Left lung (tissue), 4 donors: ENCODE measurements at regions not wholly inside any gene's neighbourhood (a gene's known extent, or its start where the extent isn't known, plus 50 kb on each side); places are given as distances from the start of the nearest gene placed in this dataset.

Experiments used
- ATAC-seq: fragments of 200-7000 bp; cut with Tn5 transposase; one replicate; pipeline ENCODE4 v1.9.1; 2020; ENCODE audit warnings: moderate library complexity
- DNase-seq, 4 donors: peaks; one replicate each; pipeline ENCODE4 v3.0.0-alpha.2; 2013 to 2020
- H3K27ac ChIP-seq, 2 donors: fragments of 200-600 bp; sonication (generic) in 1 of 2; one replicate each; pipeline versions ENCODE4 v1.5.0 to v1.8.0; 2020 to 2021
- H3K27me3 ChIP-seq, 2 donors: fragments of 200-600 bp; sonication (generic) in 1 of 2; one replicate each; pipeline versions ENCODE4 v1.5.0 to v1.8.0; 2020 to 2021
- H3K36me3 ChIP-seq, 2 donors: fragments of 200-600 bp; sonication (generic) in 1 of 2; one replicate each; pipeline versions ENCODE4 v1.5.0 to v1.8.0; 2020 to 2021
- H3K4me1 ChIP-seq, 2 donors: fragments of 200-600 bp; one replicate each; pipeline ENCODE4 v1.8.0; 2021
- H3K4me3 ChIP-seq, 2 donors: fragments of 200-600 bp; sonication (generic) in 1 of 2; one replicate each; pipeline versions ENCODE4 v1.5.0 to v1.8.0; 2020 to 2021; ENCODE audit warnings: mild to moderate bottlenecking in 1 of 2
- H3K9me3 ChIP-seq, 2 donors: fragments of 200-600 bp; sonication (generic) in 1 of 2; one replicate each; pipeline versions ENCODE4 v1.5.0 to v1.8.0; 2020 to 2021
- intact Hi-C, 2 donors: fragments of 100-400 bp; cut with DNase I; formaldehyde crosslinking; loops; one replicate each; pipeline versions ENCODE4 v1.11.2 to v1.14.2; 2022
- TF ChIP-seq, protein P1 (sequence below), 2 donors: fragments of 200-600 bp; sonication (generic) in 1 of 2; IDR thresholded peaks; one replicate each; pipeline versions ENCODE4 v1.5.0 to v1.8.0; 2021; ENCODE audit warnings: antibody characterized with exemption in 2 of 2
- donor health status: DM: no; HTN: yes; CAD: no.
- donor health status: DM: no; HTN: no; CAD: no.

GRCh38 chr4:176534566-176534965, 214.8 kb downstream of the SPCS3 start:
- TF ChIP-seq, protein P1, sequence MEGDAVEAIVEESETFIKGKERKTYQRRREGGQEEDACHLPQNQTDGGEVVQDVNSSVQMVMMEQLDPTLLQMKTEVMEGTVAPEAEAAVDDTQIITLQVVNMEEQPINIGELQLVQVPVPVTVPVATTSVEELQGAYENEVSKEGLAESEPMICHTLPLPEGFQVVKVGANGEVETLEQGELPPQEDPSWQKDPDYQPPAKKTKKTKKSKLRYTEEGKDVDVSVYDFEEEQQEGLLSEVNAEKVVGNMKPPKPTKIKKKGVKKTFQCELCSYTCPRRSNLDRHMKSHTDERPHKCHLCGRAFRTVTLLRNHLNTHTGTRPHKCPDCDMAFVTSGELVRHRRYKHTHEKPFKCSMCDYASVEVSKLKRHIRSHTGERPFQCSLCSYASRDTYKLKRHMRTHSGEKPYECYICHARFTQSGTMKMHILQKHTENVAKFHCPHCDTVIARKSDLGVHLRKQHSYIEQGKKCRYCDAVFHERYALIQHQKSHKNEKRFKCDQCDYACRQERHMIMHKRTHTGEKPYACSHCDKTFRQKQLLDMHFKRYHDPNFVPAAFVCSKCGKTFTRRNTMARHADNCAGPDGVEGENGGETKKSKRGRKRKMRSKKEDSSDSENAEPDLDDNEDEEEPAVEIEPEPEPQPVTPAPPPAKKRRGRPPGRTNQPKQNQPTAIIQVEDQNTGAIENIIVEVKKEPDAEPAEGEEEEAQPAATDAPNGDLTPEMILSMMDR (IDR thresholded peaks at IDR 0.05), result no peak
- H3K4me1 ChIP-seq, result no peaks in the 10 kb centered on the region
- H3K27me3 ChIP-seq, result no peaks in the 10 kb centered on the region
- DNase-seq (no peak), ATAC-seq (no peak)
- H3K36me3 ChIP-seq, result no peaks in the 10 kb centered on the region
- H3K27ac ChIP-seq, result no peak overlapping the region
- no peaks in the 10 kb centered on the region for H3K9me3 ChIP-seq
- intact Hi-C loops, result no loop called here
- no peak overlapping the region for H3K4me3 ChIP-seq

- H3K27me3 ChIP-seq, result no peaks in the 10 kb centered on the region
- no peak for ATAC-seq
- intact Hi-C loops, result no loop called here
- no peaks in the 10 kb centered on the region for H3K4me1 ChIP-seq
- H3K4me3 ChIP-seq, result no peak overlapping the region
- TF ChIP-seq, protein P1 (IDR thresholded peaks at IDR 0.05), result no peak
- H3K36me3 ChIP-seq, result no peaks in the 10 kb centered on the region
- H3K27ac ChIP-seq, result no peak overlapping the region
- no peaks in the 10 kb centered on the region for H3K9me3 ChIP-seq
- DNase-seq, result no peak
These were observed 218.6 kb downstream of the SPCS3 start for GRCh38 chr4:176538217-176538925.

- intact Hi-C loops, result no loop called here
- no peak overlapping the region for H3K27ac ChIP-seq
- no peak for DNase-seq
- no peak overlapping the region for H3K4me3 ChIP-seq
- TF ChIP-seq, protein P1 (IDR thresholded peaks at IDR 0.05), result no peak
- H3K4me1 ChIP-seq, result no peaks in the 10 kb centered on the region
- H3K9me3 ChIP-seq, result no peaks in the 10 kb centered on the region
- ATAC-seq, result no peak
- H3K27me3 ChIP-seq, result no peaks in the 10 kb centered on the region
- no peaks in the 10 kb centered on the region for H3K36me3 ChIP-seq
These were observed 219.5 kb downstream of the SPCS3 start for GRCh38 chr4:176539091-176539784.

- Histone ChIP-seq H3K27ac (no peak overlapping the region), H3K9me3 (no peaks in the 10 kb centered on the region), H3K4me3 (no peak overlapping the region), H3K36me3 (no peaks in the 10 kb centered on the region), H3K4me1 (no peaks in the 10 kb centered on the region), H3K27me3 (no peaks in the 10 kb centered on the region)
- intact Hi-C loops, result no loop called here
- TF ChIP-seq, protein P1 (IDR thresholded peaks at IDR 0.05), result no peak
- DNase-seq (no peak), ATAC-seq (no peak)
These were observed 220.0 kb downstream of the SPCS3 start for GRCh38 chr4:176539785-176540175.

GRCh38 chr4:176540814-176541213, 221.0 kb downstream of the SPCS3 start:
- DNase-seq, result no peak
- no peak overlapping the region for H3K27ac ChIP-seq
- H3K36me3 ChIP-seq, result no peaks in the 10 kb centered on the region
- no peaks in the 10 kb centered on the region for H3K4me1 ChIP-seq
- no peaks in the 10 kb centered on the region for H3K27me3 ChIP-seq
- H3K9me3 ChIP-seq, result no peaks in the 10 kb centered on the region
- ATAC-seq, result no peak
- intact Hi-C loops, result no loop called here
- TF ChIP-seq, protein P1 (IDR thresholded peaks at IDR 0.05), result no peak
- no peak overlapping the region for H3K4me3 ChIP-seq
